ENCODE measurements at regions not wholly inside any gene's neighbourhood (a gene's known extent, or its start where the extent isn't known, plus 50 kb on each side); places are given as distances from the start of the nearest gene placed in this dataset.

DNA sequence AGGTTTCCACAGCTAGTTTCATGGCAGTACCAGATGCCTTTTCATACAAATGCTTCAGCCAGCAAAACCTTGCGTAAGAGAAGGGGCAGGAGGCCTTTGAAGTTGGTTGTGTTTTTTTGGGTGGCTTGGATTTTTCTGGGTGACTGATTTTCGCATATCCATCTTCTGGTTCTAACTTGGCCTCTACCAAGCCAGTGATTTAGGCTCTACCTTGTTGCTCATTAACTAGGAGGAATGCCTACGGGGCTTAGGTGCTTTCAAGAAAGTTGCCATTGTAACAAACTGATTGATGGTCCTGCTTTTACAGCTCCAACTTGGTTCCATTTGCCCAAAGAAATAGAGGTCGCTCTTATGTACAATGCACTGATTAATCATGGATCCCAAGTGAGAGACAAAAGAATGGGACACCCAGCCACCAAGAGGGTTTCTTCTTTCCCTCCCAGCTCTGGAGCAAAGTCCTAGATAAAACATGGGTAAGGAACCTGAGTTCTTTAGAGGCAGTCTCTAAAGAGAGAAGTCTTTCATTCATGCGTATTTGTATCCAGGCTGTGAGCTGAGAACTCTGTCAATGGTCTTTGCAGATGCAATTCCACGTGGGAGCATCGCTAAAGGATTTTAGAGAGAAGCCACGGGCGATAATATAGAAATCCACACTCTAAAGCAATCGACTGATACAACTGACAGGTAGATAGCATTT, 92.1 kb upstream of the FGFR2 start:
- H2AFZ ChIP-seq (ENCODE audit: low read length): no peak overlapping the region
- no peak overlapping the region for H3K9ac ChIP-seq (ENCODE audit: low read length)
- H3K9me3 ChIP-seq (ENCODE audit: low read length): no peaks in the 10 kb centered on the region
- no peaks in the 10 kb centered on the region for H4K20me1 ChIP-seq (ENCODE audit: insufficient read depth, low read depth, low read length)
- no peaks in the 10 kb centered on the region for H3K27me3 ChIP-seq (ENCODE audit: low read length)
- no peak overlapping the region for H3K27ac ChIP-seq (ENCODE audit: low read length)
- DNase-seq: no peak
- H3K4me3 ChIP-seq (ENCODE audit: low read length): no peak overlapping the region
- H3K4me1 ChIP-seq (ENCODE audit: low read length): no peaks in the 10 kb centered on the region
- no peaks in the 10 kb centered on the region for H3K9me2 ChIP-seq (replicated peaks; ENCODE audit: insufficient read depth, low read length)
- no peak overlapping the region for H3K4me2 ChIP-seq (ENCODE audit: low read depth, low read length, poor library complexity, severe bottlenecking)
- H3K79me2 ChIP-seq (ENCODE audit: low read length): no peaks in the 10 kb centered on the region
- H3K36me3 ChIP-seq (ENCODE audit: insufficient read depth, low read length): no peaks in the 10 kb centered on the region

DNA sequence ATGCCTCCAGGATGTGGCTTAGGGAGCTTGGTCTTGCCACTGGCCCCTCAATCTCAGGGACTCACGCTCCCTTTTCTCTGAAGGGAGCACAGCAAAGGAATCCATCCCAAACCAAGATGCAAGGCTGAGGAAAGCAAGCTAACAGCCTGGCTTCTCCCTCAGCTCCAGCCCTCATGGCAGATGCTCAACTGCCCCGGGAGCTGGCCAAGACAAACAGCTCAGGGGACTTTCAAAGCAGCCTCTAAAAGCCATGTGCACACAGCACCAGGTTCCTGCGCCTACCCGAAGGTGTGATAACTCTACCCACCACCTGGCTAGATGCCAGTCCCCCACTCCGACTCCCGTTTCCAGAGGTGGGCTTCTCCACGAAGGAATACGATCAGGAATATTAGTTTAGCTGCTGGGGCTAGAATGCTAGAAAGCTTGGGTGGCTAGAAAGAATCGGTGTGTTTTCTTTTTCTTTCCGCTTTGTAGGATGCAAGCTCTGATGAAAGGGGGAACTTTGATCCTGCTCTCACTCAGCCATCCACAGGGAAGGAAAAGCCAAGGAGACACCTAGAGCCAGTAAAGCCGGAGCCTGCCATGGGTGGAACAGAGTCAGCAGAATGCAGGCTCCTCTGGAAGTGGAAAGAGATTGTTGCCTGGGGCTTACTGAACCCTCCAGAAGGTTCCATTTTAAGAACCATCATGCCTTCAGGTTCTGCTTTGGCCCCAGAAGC, 89.0 kb upstream of the FGFR2 start:
- Histone ChIP-seq H3K4me3 (ENCODE audit: low read length) (no peak overlapping the region), H3K27ac (ENCODE audit: low read length) (no peak overlapping the region), H3K9ac (ENCODE audit: low read length) (no peak overlapping the region), H3K27me3 (ENCODE audit: low read length) (no peaks in the 10 kb centered on the region), H3K9me3 (ENCODE audit: low read length) (no peaks in the 10 kb centered on the region), H3K79me2 (ENCODE audit: low read length) (no peaks in the 10 kb centered on the region), H3K4me2 (ENCODE audit: low read depth, low read length, poor library complexity, severe bottlenecking) (no peak overlapping the region), H4K20me1 (ENCODE audit: insufficient read depth, low read depth, low read length) (no peaks in the 10 kb centered on the region), H2AFZ (ENCODE audit: low read length) (no peak overlapping the region), H3K4me1 (ENCODE audit: low read length) (no peaks in the 10 kb centered on the region), H3K36me3 (ENCODE audit: insufficient read depth, low read length) (no peaks in the 10 kb centered on the region), H3K9me2 (replicated peaks; ENCODE audit: insufficient read depth, low read length) (no peaks in the 10 kb centered on the region)
- DNase-seq: no peak

DNA sequence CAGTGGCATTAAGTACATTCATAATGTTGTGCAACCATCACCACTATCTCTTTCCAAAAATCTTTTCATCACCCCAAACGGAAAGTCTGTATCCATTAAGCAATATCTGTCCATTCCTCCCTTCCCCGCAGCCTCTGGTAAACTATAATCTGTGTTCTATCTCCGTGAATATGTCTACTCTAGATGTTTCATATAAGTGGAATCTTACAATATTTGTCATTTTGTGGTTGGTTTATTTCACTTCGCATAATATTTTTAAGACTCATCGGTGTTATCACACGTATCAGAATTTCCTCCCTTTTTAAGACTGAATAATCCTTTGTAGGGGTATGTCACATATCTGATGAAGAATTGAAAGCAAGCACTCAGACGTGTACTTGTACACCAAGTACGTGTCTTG, 86.0 kb upstream of the FGFR2 start:
- no peak overlapping the region for H2AFZ ChIP-seq (ENCODE audit: low read length)
- no peak overlapping the region for H3K4me2 ChIP-seq (ENCODE audit: low read depth, low read length, poor library complexity, severe bottlenecking)

DNA sequence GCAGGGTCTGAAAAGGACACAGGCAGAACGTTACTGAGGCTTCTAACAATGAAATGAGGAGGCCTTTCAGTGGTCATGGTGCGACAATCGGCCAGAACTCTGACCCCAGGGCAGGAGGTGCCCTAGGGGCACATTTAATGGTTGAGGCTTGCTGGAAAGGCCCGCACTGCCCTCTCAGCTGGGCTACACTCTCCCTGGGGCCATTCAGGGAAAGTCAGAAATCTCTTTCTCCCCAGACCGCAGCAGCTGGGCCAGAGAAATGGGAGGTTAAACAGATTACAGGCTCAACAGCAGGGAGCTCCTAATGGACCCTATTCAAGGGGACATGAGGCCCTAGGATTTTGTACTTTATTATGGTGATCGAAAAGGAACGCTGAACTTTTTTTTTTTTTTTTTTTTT, 85.6 kb upstream of the FGFR2 start:
- H2AFZ ChIP-seq (ENCODE audit: low read length): no peak overlapping the region
- no peaks in the 10 kb centered on the region for H3K27me3 ChIP-seq (ENCODE audit: low read length)
- H3K9me3 ChIP-seq (ENCODE audit: low read length): no peaks in the 10 kb centered on the region
- no peaks in the 10 kb centered on the region for H3K4me1 ChIP-seq (ENCODE audit: low read length)
- H3K9me2 ChIP-seq (replicated peaks; ENCODE audit: insufficient read depth, low read length): no peaks in the 10 kb centered on the region
- no peak overlapping the region for H3K4me3 ChIP-seq (ENCODE audit: low read length)
- H3K9ac ChIP-seq (ENCODE audit: low read length): no peak overlapping the region
- no peak overlapping the region for H3K4me2 ChIP-seq (ENCODE audit: low read depth, low read length, poor library complexity, severe bottlenecking)
- no peaks in the 10 kb centered on the region for H3K36me3 ChIP-seq (ENCODE audit: insufficient read depth, low read length)
- H3K79me2 ChIP-seq (ENCODE audit: low read length): no peaks in the 10 kb centered on the region
- DNase-seq: no peak
- H4K20me1 ChIP-seq (ENCODE audit: insufficient read depth, low read depth, low read length): no peaks in the 10 kb centered on the region
- H3K27ac ChIP-seq (ENCODE audit: low read length): no peak overlapping the region

More for the DNA sequence above, 86.0 kb upstream of the FGFR2 start:
- Histone ChIP-seq H3K79me2 (ENCODE audit: low read length) (no peaks in the 10 kb centered on the region), H3K9me3 (ENCODE audit: low read length) (no peaks in the 10 kb centered on the region), H3K9me2 (replicated peaks; ENCODE audit: insufficient read depth, low read length) (no peaks in the 10 kb centered on the region), H3K9ac (ENCODE audit: low read length) (no peak overlapping the region), H3K27ac (ENCODE audit: low read length) (no peak overlapping the region), H4K20me1 (ENCODE audit: insufficient read depth, low read depth, low read length) (no peaks in the 10 kb centered on the region), H3K4me3 (ENCODE audit: low read length) (no peak overlapping the region), H3K27me3 (ENCODE audit: low read length) (no peaks in the 10 kb centered on the region), H3K4me1 (ENCODE audit: low read length) (no peaks in the 10 kb centered on the region), H3K36me3 (ENCODE audit: insufficient read depth, low read length) (no peaks in the 10 kb centered on the region)
- DNase-seq: no peak

DNA sequence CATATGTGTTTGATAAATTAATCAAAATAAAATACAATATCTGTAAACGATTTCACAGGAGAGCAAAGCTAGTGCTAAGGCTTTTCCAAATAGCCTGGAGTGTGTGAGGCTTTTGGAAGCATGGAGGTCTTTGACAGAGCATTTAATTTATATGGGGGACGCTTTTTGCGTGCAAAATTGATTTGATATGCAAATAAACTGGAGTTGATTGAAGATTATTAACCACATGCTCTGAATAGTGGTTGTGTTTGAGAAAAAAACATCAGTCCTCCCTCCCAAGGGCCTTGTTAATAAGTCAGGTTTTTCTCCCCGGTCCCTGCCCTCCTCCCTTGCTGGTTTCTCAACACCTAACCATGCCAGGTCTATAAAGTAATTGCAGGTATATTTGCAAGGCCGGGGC, 85.1 kb upstream of the FGFR2 start:
- no peak overlapping the region for H3K9ac ChIP-seq (ENCODE audit: low read length)
- no peaks in the 10 kb centered on the region for H3K79me2 ChIP-seq (ENCODE audit: low read length)
- H2AFZ ChIP-seq (ENCODE audit: low read length): no peak overlapping the region
- H3K4me1 ChIP-seq (ENCODE audit: low read length): no peaks in the 10 kb centered on the region
- H3K27ac ChIP-seq (ENCODE audit: low read length): no peak overlapping the region
- no peaks in the 10 kb centered on the region for H3K36me3 ChIP-seq (ENCODE audit: insufficient read depth, low read length)
- H3K27me3 ChIP-seq (ENCODE audit: low read length): no peaks in the 10 kb centered on the region
- H3K9me3 ChIP-seq (ENCODE audit: low read length): no peaks in the 10 kb centered on the region
- DNase-seq: no peak
- H3K4me3 ChIP-seq (ENCODE audit: low read length): no peak overlapping the region
- no peaks in the 10 kb centered on the region for H4K20me1 ChIP-seq (ENCODE audit: insufficient read depth, low read depth, low read length)
- H3K9me2 ChIP-seq (replicated peaks; ENCODE audit: insufficient read depth, low read length): no peaks in the 10 kb centered on the region
- no peak overlapping the region for H3K4me2 ChIP-seq (ENCODE audit: low read depth, low read length, poor library complexity, severe bottlenecking)

DNA sequence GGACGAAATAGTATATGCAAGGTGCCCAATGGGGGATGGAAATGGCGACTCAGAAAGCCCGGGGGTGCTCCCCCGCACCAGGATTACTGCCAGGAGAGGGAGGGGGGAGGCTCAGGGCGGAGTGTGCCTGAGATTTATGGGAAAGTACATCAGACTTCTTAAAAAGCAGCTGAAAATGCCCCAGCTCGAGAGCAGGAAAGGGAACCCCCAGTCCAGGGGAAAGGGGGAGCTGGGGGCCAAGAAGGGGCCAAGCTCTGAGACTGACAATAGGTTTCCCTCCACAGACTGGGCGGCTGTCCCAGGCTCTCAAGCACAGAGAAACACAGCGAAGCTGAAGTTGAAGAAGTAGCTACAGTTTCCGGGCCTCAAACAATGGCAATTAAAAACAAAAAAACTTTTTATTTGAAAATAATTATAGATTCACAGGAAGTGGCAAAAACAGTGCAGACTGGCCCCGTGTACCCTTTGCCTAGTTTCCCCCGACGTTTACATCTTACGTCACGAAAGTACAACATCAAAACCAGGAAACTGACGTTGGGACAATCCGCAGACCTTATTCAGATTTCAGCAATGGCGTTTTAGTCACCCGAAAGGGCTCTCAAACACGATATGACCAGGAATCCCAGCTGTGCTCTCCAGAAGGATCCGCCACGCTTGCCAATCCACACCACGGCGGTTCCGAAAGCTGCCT, 83.9 kb upstream of the FGFR2 start:
- Histone ChIP-seq H3K9me3 (ENCODE audit: low read length) (no peaks in the 10 kb centered on the region), H3K27ac (ENCODE audit: low read length) (no peak overlapping the region), H3K9ac (ENCODE audit: low read length) (no peak overlapping the region), H3K4me3 (ENCODE audit: low read length) (no peak overlapping the region), H2AFZ (ENCODE audit: low read length) (no peak overlapping the region), H3K79me2 (ENCODE audit: low read length) (no peaks in the 10 kb centered on the region), H3K4me2 (ENCODE audit: low read depth, low read length, poor library complexity, severe bottlenecking) (no peak overlapping the region), H4K20me1 (ENCODE audit: insufficient read depth, low read depth, low read length) (no peaks in the 10 kb centered on the region), H3K4me1 (ENCODE audit: low read length) (no peaks in the 10 kb centered on the region), H3K9me2 (replicated peaks; ENCODE audit: insufficient read depth, low read length) (no peaks in the 10 kb centered on the region), H3K36me3 (ENCODE audit: insufficient read depth, low read length) (no peaks in the 10 kb centered on the region), H3K27me3 (ENCODE audit: low read length) (no peaks in the 10 kb centered on the region)
- no peak for DNase-seq

DNA sequence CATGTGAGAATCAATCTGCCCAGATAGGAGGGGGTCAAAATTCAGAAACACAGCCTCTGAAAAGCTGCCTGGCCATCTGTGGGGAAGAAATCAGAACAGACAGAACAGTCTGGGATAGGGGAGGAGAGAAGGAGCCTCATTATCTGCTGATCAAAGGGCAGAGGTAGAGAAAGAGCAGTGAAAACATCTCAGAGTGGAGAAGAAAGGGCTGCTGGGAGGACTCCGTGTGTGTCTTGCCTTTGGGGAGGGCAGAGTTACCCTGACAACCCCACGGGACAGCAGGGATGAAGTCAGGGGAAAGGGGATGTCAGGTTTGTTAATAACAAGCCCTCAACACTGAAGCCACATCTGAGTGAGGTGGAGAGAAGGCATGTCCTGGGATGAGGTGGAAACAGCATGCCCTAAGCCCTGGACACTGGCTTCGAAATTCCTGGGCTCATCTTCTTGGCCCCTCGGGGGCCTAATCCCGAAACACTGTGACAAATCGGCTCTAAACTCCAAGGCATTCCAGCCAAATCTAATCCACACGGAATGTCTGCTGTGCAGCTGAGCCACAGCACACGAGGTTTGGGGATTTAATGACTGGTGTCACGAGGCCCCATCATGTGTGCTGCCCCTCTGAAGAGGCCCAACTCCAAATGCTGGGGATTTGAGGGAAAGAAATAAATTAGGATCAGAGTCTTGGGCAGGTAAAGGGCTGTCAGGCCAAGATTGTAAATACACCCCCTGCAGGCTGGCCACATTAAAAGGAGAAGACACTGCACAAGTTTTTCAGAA, 82.8 kb upstream of the FGFR2 start:
- H3K27me3 ChIP-seq (ENCODE audit: low read length): no peaks in the 10 kb centered on the region
- no peaks in the 10 kb centered on the region for H3K79me2 ChIP-seq (ENCODE audit: low read length)
- H3K4me1 ChIP-seq (ENCODE audit: low read length): no peaks in the 10 kb centered on the region
- no peaks in the 10 kb centered on the region for H3K36me3 ChIP-seq (ENCODE audit: insufficient read depth, low read length)
- no peak overlapping the region for H3K4me2 ChIP-seq (ENCODE audit: low read depth, low read length, poor library complexity, severe bottlenecking)
- no peaks in the 10 kb centered on the region for H4K20me1 ChIP-seq (ENCODE audit: insufficient read depth, low read depth, low read length)
- H3K4me3 ChIP-seq (ENCODE audit: low read length): no peak overlapping the region
- no peak overlapping the region; the same call in 1 of the 2 replicates for H2AFZ ChIP-seq (ENCODE audit: low read length)
- no peak for DNase-seq
- H3K27ac ChIP-seq (ENCODE audit: low read length): no peak overlapping the region
- H3K9ac ChIP-seq (ENCODE audit: low read length): no peak overlapping the region
- no peaks in the 10 kb centered on the region for H3K9me3 ChIP-seq (ENCODE audit: low read length)
- H3K9me2 ChIP-seq (replicated peaks; ENCODE audit: insufficient read depth, low read length): no peaks in the 10 kb centered on the region

DNA sequence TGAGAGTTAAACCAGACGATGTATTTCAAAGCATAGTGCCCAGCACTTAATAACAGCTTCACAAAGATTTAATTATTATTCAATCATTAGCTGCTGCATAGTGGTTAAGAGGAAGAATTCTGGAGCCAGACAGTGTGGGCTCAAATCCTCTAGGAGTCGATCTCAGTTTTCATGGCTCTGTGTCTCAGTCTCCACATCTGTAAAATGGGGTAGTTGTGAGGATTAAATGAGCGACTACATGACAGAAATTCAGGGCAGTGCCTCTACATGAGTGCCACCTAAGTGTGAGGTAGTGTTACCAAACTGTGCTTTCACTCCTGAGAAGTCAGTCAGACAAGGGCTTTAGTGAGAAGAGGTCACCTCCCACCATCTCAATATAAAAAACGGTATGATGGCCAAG, 81.7 kb upstream of the FGFR2 start:
- Histone ChIP-seq H3K9me2 (replicated peaks; ENCODE audit: insufficient read depth, low read length) (no peaks in the 10 kb centered on the region), H3K4me2 (ENCODE audit: low read depth, low read length, poor library complexity, severe bottlenecking) (no peak overlapping the region)

More for the DNA sequence above, 81.7 kb upstream of the FGFR2 start:
- Histone ChIP-seq H3K4me3 (ENCODE audit: low read length) (no peak overlapping the region), H3K27me3 (ENCODE audit: low read length) (no peaks in the 10 kb centered on the region), H3K36me3 (ENCODE audit: insufficient read depth, low read length) (no peaks in the 10 kb centered on the region), H4K20me1 (ENCODE audit: insufficient read depth, low read depth, low read length) (no peaks in the 10 kb centered on the region), H3K79me2 (ENCODE audit: low read length) (no peaks in the 10 kb centered on the region), H3K27ac (ENCODE audit: low read length) (no peak overlapping the region), H2AFZ (ENCODE audit: low read length) (no peak overlapping the region), H3K4me1 (ENCODE audit: low read length) (no peaks in the 10 kb centered on the region), H3K9ac (ENCODE audit: low read length) (no peak overlapping the region), H3K9me3 (ENCODE audit: low read length) (no peaks in the 10 kb centered on the region)
- DNase-seq: no peak
